ENCODE measurements at regions not wholly inside any gene's neighbourhood (a gene's known extent, or its start where the extent isn't known, plus 50 kb on each side); places are given as distances from the start of the nearest gene placed in this dataset.

DNA sequence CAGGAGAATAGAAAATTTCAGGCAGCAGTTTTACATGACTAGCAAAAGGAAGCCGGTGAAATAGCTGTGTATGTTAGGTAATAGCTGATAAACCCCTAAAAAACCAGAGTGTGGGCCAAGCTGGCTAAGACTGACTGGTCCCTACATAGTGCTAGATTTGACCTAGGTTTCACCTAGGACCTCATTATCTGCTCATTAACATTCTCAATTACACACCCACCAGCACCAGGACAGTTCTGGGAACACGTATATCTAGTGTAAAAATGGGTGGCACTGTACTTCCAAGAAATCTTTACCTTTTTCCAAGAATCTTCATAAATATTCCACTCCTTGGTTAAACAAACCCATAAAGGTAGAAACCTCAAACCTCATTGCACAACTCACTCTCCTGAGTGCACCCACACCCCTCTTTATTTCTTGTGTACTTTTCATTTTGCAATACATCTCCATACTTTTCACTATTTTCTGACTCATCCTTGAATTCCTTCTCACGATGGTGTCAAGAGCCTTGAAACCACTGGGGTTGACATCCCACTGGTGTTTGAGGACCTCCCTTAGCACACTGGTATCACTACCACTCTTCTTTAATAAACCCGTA lies 262.7 kb upstream of the KCNJ16 start:
- DNase-seq (ENCODE audit: extremely low read depth, low read depth), result no peak

DNA sequence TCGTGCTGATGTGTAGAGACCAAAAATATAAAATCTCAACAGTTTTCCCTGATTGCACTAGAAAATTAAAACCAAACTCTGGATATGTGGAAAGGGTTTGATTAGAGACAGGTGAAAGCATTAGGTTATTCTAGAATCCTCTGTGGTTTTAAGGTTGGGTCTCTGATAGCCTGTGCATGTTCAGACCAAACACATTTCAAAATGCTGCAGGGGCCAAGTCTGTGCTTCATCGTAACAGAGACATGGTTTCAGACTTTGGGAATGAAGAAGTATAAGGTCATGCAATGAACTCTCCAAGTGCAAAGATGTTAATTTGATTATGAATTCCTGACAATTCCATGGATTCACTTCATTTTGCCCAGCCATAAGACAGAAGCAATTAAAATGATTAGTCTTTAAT lies 261.0 kb upstream of the KCNJ16 start:
- H3K4me3 ChIP-seq (replicated peaks; ENCODE audit: low read depth, low read length), result no peak overlapping the region
- TF ChIP-seq, protein P1, sequence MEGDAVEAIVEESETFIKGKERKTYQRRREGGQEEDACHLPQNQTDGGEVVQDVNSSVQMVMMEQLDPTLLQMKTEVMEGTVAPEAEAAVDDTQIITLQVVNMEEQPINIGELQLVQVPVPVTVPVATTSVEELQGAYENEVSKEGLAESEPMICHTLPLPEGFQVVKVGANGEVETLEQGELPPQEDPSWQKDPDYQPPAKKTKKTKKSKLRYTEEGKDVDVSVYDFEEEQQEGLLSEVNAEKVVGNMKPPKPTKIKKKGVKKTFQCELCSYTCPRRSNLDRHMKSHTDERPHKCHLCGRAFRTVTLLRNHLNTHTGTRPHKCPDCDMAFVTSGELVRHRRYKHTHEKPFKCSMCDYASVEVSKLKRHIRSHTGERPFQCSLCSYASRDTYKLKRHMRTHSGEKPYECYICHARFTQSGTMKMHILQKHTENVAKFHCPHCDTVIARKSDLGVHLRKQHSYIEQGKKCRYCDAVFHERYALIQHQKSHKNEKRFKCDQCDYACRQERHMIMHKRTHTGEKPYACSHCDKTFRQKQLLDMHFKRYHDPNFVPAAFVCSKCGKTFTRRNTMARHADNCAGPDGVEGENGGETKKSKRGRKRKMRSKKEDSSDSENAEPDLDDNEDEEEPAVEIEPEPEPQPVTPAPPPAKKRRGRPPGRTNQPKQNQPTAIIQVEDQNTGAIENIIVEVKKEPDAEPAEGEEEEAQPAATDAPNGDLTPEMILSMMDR (IDR thresholded peaks at IDR 0.05; ENCODE audit: low read depth, low read length, missing control alignments), result no peak
- DNase-seq (ENCODE audit: extremely low read depth, low read depth), result no peak

More for the DNA sequence above, 262.7 kb upstream of the KCNJ16 start:
- no peak overlapping the region for H3K4me3 ChIP-seq (replicated peaks; ENCODE audit: low read depth, low read length)
- TF ChIP-seq, protein P1 (IDR thresholded peaks at IDR 0.05; ENCODE audit: low read depth, low read length, missing control alignments), result no peak

DNA sequence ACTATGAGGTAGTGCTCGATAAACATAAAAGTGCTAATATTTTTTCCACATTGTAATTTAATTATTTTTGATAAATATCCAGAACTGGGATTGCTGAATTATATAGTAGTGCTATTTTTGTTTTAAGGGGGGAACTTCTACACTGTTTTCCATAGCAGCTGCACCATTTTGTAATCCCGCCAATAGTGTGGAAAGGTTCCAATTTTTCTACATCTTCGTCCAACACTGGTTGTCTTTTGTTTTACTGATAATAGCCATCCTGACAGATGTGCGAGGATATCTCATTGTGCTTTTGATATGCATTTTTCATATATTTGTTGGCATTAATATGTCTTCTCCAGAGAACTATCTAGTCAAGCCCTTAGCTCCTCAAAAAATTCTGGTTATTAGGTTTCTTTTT lies 259.6 kb upstream of the KCNJ16 start:
- DNase-seq (ENCODE audit: extremely low read depth, low read depth), result no peak
- no peak overlapping the region for H3K4me3 ChIP-seq (replicated peaks; ENCODE audit: low read depth, low read length)
- TF ChIP-seq, protein P1 (IDR thresholded peaks at IDR 0.05; ENCODE audit: low read depth, low read length, missing control alignments), result no peak

DNA sequence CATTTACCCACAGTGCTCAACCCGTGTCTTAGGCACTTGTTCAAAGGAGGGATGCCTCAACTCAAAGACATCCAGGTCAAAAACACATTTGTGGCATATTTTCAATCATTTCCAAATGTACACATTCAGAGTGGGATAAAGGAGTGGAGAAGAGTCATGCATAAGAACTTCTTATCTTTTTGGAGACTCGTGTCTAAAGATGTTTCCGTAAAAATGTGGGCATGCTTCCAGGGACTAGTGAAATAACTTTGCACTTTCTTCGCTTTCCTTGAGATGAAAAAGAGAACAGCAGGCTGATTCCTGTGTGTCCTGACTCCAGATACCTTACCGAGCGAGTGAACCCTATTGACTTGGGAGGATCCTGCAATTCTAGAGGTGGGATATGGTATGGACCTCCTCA lies 256.6 kb upstream of the KCNJ16 start:
- TF ChIP-seq, protein P1 (IDR thresholded peaks at IDR 0.05; ENCODE audit: low read depth, low read length, missing control alignments), result no peak
- DNase-seq (ENCODE audit: extremely low read depth, low read depth), result no peak
- no peak overlapping the region for H3K4me3 ChIP-seq (replicated peaks; ENCODE audit: low read depth, low read length)

DNA sequence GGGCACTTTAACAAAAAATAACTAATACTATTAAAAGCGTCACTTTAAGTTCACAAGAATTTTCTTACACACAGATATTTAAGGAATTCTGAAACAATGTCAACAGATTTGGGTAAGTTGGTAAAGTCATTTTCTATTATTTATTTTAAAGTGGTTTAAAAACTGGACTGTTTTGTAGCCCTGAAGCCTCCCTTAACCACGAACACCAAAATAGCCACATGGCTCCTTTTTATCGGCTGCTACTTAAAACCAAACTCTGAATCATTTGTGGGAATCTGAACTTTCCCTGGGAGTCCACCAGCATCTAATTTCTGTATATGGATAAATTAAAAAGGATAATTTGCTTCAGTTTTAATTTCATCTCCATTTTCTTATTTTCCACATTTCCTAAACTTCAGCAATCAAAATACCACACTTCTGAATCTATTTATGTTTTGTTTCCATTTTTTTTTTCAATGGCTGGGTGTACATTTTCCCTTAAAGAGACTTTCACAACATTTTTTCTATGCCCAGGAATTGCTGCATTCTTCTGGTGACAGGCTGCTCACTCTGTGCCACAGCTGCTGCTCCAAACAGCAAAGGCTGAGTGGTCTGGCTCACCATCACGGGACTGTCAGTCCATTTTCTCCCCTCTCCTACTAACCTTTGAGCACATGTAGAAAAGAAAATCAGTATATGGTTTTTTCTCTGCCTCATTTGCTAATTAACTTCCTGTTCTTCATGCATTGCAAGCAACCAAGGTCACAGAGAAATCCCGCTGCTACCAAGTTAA lies 255.5 kb upstream of the KCNJ16 start:
- TF ChIP-seq, protein P1 (IDR thresholded peaks at IDR 0.05; ENCODE audit: low read depth, low read length, missing control alignments), result no peak
- peak; percentile 5 for DNase-seq (ENCODE audit: extremely low read depth, low read depth)
- no peak overlapping the region for H3K4me3 ChIP-seq (replicated peaks; ENCODE audit: low read depth, low read length)

DNA sequence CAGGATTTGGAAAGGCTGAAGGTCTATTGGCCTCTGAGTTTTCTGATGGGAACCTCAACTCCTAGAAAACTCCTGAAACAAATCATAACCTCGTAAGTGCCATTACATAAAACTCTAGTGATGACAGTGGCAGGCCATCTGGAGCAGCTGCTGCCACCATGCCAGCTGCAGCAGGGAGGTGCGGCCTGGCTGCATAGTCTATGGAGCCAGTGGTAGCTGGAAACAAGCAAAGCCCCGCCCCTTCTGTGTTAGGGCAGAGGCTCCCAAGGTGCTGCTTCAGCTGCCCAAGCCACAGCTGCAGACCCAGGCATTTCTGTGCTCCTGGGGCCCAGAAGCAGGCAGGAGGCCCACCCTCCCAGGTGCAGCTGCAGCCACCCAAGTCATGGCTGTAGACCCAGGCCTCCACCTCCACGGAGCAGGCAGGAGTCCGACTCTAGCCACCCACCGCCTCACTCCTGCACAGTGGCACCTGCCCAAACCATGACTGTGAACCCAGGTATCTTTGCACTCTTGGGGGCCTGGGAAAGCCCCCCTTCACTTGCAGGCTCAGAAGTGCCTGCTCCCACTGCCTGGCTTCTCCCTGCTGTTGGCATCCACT lies 254.1 kb upstream of the KCNJ16 start:
- H3K4me3 ChIP-seq (replicated peaks; ENCODE audit: low read depth, low read length), result no peak overlapping the region
- no peak for DNase-seq (ENCODE audit: extremely low read depth, low read depth)
- TF ChIP-seq, protein P1 (IDR thresholded peaks at IDR 0.05; ENCODE audit: low read depth, low read length, missing control alignments), result no peak

Data from HFF-Myc (cell line).